Liver (tissue), 2 donors: ENCODE measurements at regions not wholly inside any gene's neighbourhood (a gene's known extent, or its start where the extent isn't known, plus 50 kb on each side); places are given as distances from the start of the nearest gene placed in this dataset.

ENCODE experiments used
- TF ChIP-seq, protein P1 (sequence below): IDR thresholded peaks from 2 replicates; pipeline ENCODE4 v1.6.1; 2016; ENCODE audit warnings: antibody characterized with exemption, mild to moderate bottlenecking
- TF ChIP-seq, protein P2 (sequence below): fragments of 150-350 bp; IDR thresholded peaks from 2 replicates; pipeline ENCODE4 v1.5.1; 2017; ENCODE audit warnings: improper control_type of control experiment, low read depth, low read length; ENCODE audit not compliant: missing input control
- TF ChIP-seq, protein P3 (sequence below): IDR thresholded peaks from 2 replicates; pipeline ENCODE4 v1.6.1; 2016; ENCODE audit warnings: antibody characterized with exemption
- donor health status: healthy.

DNA sequence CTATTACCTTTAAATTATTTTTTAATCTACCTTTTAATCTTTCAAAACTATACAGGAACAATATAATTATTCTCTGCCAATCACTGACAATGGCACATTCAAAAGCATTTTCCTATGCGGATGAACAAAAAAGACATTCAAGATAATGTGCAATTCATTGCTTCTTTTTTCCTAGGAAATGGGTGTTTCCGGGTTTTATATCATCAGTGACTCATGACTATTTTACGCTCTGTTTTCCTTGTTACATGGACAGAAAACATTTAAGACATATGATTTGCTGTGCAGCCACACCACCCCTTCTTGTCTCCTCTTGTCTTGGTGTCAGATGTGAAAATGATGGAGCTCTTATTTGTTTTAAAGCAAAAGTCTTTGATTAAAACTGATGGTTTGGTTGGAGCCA is 184.7 kb upstream of the LINC00305 start:
- TF ChIP-seq, protein P1, sequence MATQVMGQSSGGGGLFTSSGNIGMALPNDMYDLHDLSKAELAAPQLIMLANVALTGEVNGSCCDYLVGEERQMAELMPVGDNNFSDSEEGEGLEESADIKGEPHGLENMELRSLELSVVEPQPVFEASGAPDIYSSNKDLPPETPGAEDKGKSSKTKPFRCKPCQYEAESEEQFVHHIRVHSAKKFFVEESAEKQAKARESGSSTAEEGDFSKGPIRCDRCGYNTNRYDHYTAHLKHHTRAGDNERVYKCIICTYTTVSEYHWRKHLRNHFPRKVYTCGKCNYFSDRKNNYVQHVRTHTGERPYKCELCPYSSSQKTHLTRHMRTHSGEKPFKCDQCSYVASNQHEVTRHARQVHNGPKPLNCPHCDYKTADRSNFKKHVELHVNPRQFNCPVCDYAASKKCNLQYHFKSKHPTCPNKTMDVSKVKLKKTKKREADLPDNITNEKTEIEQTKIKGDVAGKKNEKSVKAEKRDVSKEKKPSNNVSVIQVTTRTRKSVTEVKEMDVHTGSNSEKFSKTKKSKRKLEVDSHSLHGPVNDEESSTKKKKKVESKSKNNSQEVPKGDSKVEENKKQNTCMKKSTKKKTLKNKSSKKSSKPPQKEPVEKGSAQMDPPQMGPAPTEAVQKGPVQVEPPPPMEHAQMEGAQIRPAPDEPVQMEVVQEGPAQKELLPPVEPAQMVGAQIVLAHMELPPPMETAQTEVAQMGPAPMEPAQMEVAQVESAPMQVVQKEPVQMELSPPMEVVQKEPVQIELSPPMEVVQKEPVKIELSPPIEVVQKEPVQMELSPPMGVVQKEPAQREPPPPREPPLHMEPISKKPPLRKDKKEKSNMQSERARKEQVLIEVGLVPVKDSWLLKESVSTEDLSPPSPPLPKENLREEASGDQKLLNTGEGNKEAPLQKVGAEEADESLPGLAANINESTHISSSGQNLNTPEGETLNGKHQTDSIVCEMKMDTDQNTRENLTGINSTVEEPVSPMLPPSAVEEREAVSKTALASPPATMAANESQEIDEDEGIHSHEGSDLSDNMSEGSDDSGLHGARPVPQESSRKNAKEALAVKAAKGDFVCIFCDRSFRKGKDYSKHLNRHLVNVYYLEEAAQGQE: no peak
- TF ChIP-seq, protein P2, sequence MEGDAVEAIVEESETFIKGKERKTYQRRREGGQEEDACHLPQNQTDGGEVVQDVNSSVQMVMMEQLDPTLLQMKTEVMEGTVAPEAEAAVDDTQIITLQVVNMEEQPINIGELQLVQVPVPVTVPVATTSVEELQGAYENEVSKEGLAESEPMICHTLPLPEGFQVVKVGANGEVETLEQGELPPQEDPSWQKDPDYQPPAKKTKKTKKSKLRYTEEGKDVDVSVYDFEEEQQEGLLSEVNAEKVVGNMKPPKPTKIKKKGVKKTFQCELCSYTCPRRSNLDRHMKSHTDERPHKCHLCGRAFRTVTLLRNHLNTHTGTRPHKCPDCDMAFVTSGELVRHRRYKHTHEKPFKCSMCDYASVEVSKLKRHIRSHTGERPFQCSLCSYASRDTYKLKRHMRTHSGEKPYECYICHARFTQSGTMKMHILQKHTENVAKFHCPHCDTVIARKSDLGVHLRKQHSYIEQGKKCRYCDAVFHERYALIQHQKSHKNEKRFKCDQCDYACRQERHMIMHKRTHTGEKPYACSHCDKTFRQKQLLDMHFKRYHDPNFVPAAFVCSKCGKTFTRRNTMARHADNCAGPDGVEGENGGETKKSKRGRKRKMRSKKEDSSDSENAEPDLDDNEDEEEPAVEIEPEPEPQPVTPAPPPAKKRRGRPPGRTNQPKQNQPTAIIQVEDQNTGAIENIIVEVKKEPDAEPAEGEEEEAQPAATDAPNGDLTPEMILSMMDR: no peak
- TF ChIP-seq, protein P3, sequence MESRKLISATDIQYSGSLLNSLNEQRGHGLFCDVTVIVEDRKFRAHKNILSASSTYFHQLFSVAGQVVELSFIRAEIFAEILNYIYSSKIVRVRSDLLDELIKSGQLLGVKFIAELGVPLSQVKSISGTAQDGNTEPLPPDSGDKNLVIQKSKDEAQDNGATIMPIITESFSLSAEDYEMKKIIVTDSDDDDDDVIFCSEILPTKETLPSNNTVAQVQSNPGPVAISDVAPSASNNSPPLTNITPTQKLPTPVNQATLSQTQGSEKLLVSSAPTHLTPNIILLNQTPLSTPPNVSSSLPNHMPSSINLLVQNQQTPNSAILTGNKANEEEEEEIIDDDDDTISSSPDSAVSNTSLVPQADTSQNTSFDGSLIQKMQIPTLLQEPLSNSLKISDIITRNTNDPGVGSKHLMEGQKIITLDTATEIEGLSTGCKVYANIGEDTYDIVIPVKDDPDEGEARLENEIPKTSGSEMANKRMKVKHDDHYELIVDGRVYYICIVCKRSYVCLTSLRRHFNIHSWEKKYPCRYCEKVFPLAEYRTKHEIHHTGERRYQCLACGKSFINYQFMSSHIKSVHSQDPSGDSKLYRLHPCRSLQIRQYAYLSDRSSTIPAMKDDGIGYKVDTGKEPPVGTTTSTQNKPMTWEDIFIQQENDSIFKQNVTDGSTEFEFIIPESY: no peak
